ENCODE measurements at regions not wholly inside any gene's neighbourhood (a gene's known extent, or its start where the extent isn't known, plus 50 kb on each side); places are given as distances from the start of the nearest gene placed in this dataset.

- DNase-seq (ENCODE audit: insufficient read length, low spot score) (no peak), FAIRE-seq (no peak)
- TF ChIP-seq SPI1 (IDR thresholded peaks at IDR 0.05; ENCODE audit: low read depth, low read length) (no peak), TAF1 (IDR thresholded peaks at IDR 0.05; ENCODE audit: low read depth, low read length) (no peak), POLR2AphosphoS5 (IDR thresholded peaks at IDR 0.05; ENCODE audit: low read depth, low read length) (no peak), POLR2A (IDR thresholded peaks at IDR 0.05; ENCODE audit: low read depth, low read length) (no peak), POU2F2 (IDR thresholded peaks at IDR 0.05; ENCODE audit: low read depth, low read length) (no peak), PAX5 (IDR thresholded peaks at IDR 0.05; ENCODE audit: insufficient read depth, low read length, severe bottlenecking) (no peak)
Observed at GRCh38 chr3:88703501-88704059, 403.8 kb upstream of the EPHA3 start.

- DNase-seq (ENCODE audit: insufficient read length, low spot score) (no peak), FAIRE-seq (no peak)
- TF ChIP-seq PAX5 (IDR thresholded peaks at IDR 0.05; ENCODE audit: insufficient read depth, low read length, severe bottlenecking), result no peak
- TF ChIP-seq POLR2A (IDR thresholded peaks at IDR 0.05; ENCODE audit: low read depth, low read length), result no peak
- no peak for TF ChIP-seq POLR2AphosphoS5 (IDR thresholded peaks at IDR 0.05; ENCODE audit: low read depth, low read length)
- TF ChIP-seq SPI1 (IDR thresholded peaks at IDR 0.05; ENCODE audit: low read depth, low read length), result no peak
- no peak for TF ChIP-seq TAF1 (IDR thresholded peaks at IDR 0.05; ENCODE audit: low read depth, low read length)
- no peak for TF ChIP-seq POU2F2 (IDR thresholded peaks at IDR 0.05; ENCODE audit: low read depth, low read length)
Observed at GRCh38 chr3:88704338-88704737, 403.1 kb upstream of the EPHA3 start.

DNA sequence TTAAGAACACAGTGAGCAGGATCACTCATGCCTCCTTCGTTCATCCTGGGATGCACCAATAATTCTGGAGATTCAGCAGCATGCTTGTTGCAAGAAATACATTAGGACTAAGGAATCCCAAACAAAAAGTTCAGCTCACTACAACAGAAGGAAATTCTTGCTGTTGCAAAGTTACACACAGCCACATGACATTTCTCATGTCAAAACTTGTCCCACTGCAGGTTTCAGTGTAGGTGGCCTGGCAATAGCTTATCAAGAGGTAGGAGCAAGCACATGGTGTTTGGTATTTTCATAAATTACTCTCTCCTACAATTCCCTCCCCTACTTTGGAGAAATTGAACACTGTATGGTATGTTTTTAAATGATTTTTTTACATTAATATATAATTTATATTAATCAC is 399.6 kb upstream of the EPHA3 start:
- DNase-seq (ENCODE audit: insufficient read length, low spot score) (no peak), FAIRE-seq (no peak)
- TF ChIP-seq PAX5 (IDR thresholded peaks at IDR 0.05; ENCODE audit: insufficient read depth, low read length, severe bottlenecking) (no peak), TAF1 (IDR thresholded peaks at IDR 0.05; ENCODE audit: low read depth, low read length) (no peak), POLR2AphosphoS5 (IDR thresholded peaks at IDR 0.05; ENCODE audit: low read depth, low read length) (no peak), POLR2A (IDR thresholded peaks at IDR 0.05; ENCODE audit: low read depth, low read length) (no peak), POU2F2 (IDR thresholded peaks at IDR 0.05; ENCODE audit: low read depth, low read length) (no peak), SPI1 (IDR thresholded peaks at IDR 0.05; ENCODE audit: low read depth, low read length) (no peak)

DNA sequence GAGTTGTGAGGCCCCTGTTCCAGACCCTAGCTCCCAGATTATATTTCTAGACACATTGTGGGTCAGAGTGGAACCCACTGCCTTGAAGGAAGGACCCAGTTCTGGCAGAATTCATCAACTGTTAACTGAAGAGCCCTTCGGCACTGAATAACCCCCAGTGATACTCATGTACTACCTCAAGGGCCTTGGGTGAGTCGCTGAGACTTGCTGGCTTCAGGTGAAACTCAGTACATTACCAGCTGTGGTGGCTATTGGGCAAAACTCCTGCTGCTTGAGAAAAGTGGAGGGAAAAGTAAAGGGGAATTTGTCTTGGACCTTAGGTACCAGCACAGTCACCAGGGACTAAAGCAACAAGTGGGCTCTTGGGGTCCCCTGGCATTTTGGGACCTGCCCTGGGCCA is 394.9 kb upstream of the EPHA3 start:
- FAIRE-seq, result no peak
- TF ChIP-seq PAX5 (IDR thresholded peaks at IDR 0.05; ENCODE audit: insufficient read depth, low read length, severe bottlenecking), result no peak
- TF ChIP-seq POLR2A (IDR thresholded peaks at IDR 0.05; ENCODE audit: low read depth, low read length), result no peak
- no peak for TF ChIP-seq TAF1 (IDR thresholded peaks at IDR 0.05; ENCODE audit: low read depth, low read length)
- TF ChIP-seq SPI1 (IDR thresholded peaks at IDR 0.05; ENCODE audit: low read depth, low read length), result no peak
- TF ChIP-seq POLR2AphosphoS5 (IDR thresholded peaks at IDR 0.05; ENCODE audit: low read depth, low read length), result no peak
- TF ChIP-seq POU2F2 (IDR thresholded peaks at IDR 0.05; ENCODE audit: low read depth, low read length), result no peak
- DNase-seq (ENCODE audit: insufficient read length, low spot score), result no peak

DNA sequence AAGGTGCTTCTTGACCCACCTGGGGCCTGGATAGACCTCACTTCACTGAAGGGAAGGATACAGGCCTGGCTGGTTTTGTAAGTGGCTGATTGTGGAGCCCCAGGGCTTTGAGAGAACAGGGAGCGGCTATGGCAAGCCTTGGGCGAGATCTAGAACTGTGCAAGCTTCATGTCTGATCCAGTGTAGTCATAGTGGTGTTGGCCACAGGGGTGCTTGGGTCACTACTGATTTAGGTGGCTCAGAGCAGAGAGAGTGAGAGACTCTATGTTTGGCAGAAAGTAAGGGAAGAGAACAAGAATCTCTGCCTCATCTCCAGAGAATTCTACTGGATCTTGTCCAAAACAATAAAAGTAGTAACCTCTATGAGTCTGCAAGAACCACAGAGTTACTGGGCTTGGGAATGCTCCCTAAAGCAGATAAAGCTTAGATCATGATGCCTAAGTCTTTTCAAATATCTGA is 394.2 kb upstream of the EPHA3 start:
- FAIRE-seq (no peak), DNase-seq (ENCODE audit: insufficient read length, low spot score) (no peak)

DNA sequence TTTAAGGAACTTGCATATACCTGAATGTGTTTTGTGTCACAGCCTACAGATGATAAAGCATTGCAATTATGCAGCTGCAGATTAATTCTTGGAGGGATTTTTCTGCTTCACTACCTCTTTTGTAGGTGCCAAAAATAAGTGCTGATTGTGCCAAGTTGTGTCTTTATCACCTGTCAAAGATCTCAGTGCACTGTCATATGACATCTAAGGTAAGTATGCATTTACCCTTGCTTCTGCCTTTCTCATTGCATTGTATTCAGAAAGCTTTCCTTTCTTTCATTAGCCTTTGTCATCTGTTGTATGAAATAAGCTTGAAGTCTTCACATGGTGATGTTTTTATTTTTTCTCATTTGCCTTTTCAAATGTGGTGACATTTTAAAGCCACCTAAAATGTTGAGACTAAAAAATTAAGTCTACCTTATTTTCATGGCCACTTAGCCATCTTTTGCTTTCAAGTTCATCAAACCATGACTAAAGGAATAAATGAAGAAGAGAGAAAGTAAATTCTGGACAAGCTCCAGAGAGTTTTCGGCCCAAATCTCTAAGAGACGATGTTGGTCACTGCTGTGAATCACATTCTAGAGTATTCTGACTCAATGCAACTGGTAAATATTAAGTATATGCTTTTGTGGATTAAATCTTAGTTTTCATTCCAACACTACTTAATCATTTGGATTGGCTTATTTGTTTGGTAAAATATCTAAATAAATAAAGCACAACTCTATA is 381.8 kb upstream of the EPHA3 start:
- TF ChIP-seq TAF1 (IDR thresholded peaks at IDR 0.05; ENCODE audit: low read depth, low read length) (no peak), SPI1 (IDR thresholded peaks at IDR 0.05; ENCODE audit: low read depth, low read length) (no peak), POLR2AphosphoS5 (IDR thresholded peaks at IDR 0.05; ENCODE audit: low read depth, low read length) (no peak), POU2F2 (IDR thresholded peaks at IDR 0.05; ENCODE audit: low read depth, low read length) (no peak), PAX5 (IDR thresholded peaks at IDR 0.05; ENCODE audit: insufficient read depth, low read length, severe bottlenecking) (no peak), POLR2A (IDR thresholded peaks at IDR 0.05; ENCODE audit: low read depth, low read length) (no peak)
- DNase-seq (ENCODE audit: insufficient read length, low spot score), result no peak
- FAIRE-seq, result no peak

More for the DNA sequence above, 394.2 kb upstream of the EPHA3 start:
- no peak for TF ChIP-seq SPI1 (IDR thresholded peaks at IDR 0.05; ENCODE audit: low read depth, low read length)
- TF ChIP-seq POLR2AphosphoS5 (IDR thresholded peaks at IDR 0.05; ENCODE audit: low read depth, low read length), result no peak
- TF ChIP-seq PAX5 (IDR thresholded peaks at IDR 0.05; ENCODE audit: insufficient read depth, low read length, severe bottlenecking), result no peak
- no peak for TF ChIP-seq POLR2A (IDR thresholded peaks at IDR 0.05; ENCODE audit: low read depth, low read length)
- TF ChIP-seq POU2F2 (IDR thresholded peaks at IDR 0.05; ENCODE audit: low read depth, low read length), result no peak
- TF ChIP-seq TAF1 (IDR thresholded peaks at IDR 0.05; ENCODE audit: low read depth, low read length), result no peak

DNA sequence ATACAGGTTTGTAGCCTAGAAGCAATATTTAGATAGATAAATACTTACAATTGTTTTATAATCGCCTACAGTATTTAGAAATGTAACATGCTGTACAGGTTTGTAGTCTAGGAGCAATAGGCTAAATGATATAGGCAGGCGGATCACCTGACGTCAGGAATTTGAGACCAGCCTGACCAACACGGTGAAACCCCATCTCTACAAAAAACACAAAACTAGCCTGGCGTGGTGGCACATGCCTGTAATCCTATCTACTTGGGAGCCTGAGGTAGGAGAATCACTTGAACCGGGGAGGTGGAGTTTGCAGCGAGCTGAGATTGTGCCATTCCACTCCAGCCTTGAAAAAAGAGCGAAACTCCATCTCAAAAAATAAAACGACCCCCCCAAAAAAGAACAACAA is 375.2 kb upstream of the EPHA3 start:
- DNase-seq (ENCODE audit: insufficient read length, low spot score) (no peak), FAIRE-seq (no peak)
- TF ChIP-seq POLR2AphosphoS5 (IDR thresholded peaks at IDR 0.05; ENCODE audit: low read depth, low read length), result no peak

DNA sequence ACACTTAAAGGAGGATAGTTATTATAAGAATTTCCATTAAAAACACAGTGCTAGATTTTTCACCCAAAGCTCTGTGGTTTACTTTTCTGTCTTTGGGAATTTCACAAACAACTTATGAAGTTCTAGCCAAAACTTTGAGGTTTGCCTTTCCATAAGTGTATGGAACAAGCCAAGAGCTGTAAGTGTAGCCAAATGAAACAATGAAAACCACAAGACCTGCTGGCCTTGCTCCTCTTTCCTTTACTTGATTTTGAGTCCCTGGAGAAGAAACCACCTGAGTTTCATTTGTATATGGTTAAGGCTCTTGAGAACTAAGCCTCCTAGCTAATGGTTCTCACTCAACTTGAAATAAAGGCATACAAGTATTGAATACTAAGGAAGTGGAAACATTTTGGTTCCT is 365.3 kb upstream of the EPHA3 start:
- no peak for FAIRE-seq
- no peak for DNase-seq (ENCODE audit: insufficient read length, low spot score)
- no peak for TF ChIP-seq TAF1 (IDR thresholded peaks at IDR 0.05; ENCODE audit: low read depth, low read length)
- TF ChIP-seq PAX5 (IDR thresholded peaks at IDR 0.05; ENCODE audit: insufficient read depth, low read length, severe bottlenecking), result no peak
- no peak for TF ChIP-seq POLR2A (IDR thresholded peaks at IDR 0.05; ENCODE audit: low read depth, low read length)
- no peak for TF ChIP-seq SPI1 (IDR thresholded peaks at IDR 0.05; ENCODE audit: low read depth, low read length)
- TF ChIP-seq POU2F2 (IDR thresholded peaks at IDR 0.05; ENCODE audit: low read depth, low read length), result no peak
- TF ChIP-seq POLR2AphosphoS5 (IDR thresholded peaks at IDR 0.05; ENCODE audit: low read depth, low read length), result no peak

DNA sequence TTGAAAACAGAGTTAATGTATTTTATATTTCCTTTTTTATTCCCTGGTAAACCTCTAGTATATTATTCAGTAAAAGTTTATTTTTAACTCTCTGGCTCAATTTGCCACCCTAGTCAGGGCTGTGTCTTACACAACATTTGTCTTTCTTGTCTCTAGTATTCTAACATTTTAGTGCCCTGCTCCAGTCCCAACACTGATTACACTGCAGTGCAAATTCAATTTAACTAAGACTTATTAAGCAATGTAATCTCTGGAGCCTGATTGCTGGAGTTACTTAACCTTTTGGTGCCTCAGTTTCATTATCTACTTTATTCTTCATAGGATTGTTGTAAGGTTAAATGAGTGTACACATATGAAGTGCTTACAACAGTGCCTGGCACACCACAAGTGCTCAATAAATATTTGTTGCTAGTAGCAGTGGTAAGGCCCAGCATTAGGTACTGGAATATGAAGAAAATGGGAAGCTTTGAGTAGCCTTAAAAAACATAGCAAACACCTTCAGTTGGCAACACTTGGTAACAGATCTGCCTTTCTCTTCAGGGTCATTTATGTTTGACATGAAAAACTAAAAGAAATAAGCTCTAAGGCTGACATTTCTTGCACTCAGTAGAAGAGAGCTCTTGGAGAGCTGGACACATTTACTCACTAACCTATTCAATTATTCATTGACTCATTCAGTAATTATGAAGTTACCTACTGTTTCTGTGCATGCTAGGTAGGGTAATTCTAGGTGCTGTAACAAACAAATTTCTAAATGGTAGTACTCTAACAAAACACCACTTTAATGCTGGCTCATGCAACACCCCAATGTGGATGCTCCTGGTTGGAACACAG is 364.5 kb upstream of the EPHA3 start:
- no peak for FAIRE-seq

More for the DNA sequence above, 364.5 kb upstream of the EPHA3 start:
- DNase-seq (ENCODE audit: insufficient read length, low spot score), result no peak
- TF ChIP-seq POLR2A (IDR thresholded peaks at IDR 0.05; ENCODE audit: low read depth, low read length) (no peak), PAX5 (IDR thresholded peaks at IDR 0.05; ENCODE audit: insufficient read depth, low read length, severe bottlenecking) (no peak), POLR2AphosphoS5 (IDR thresholded peaks at IDR 0.05; ENCODE audit: low read depth, low read length) (no peak), POU2F2 (IDR thresholded peaks at IDR 0.05; ENCODE audit: low read depth, low read length) (no peak), TAF1 (IDR thresholded peaks at IDR 0.05; ENCODE audit: low read depth, low read length) (no peak), SPI1 (IDR thresholded peaks at IDR 0.05; ENCODE audit: low read depth, low read length) (no peak)

Measured in GM12891 (cell line).